Inflammatory macrophage (primary cell): ENCODE measurements at regions not wholly inside any gene's neighbourhood (a gene's known extent, or its start where the extent isn't known, plus 50 kb on each side); places are given as distances from the start of the nearest gene placed in this dataset.
"Not testable (repeated sequence)": the region's sequence is repeated elsewhere in the genome, so short reads cannot be mapped to it uniquely, and the experiment has no call there.

Experiments used
- DNase-seq, 2 donors: peaks; one replicate each; pipeline ENCODE4 v3.0.0-alpha.2; 2020 to 2022

GRCh38 chr7:48992816-48993215 lies 68.5 kb downstream of the CDC14C start:
- no peak for DNase-seq

- DNase-seq, result peak; percentile 57 to 61
These were observed 77.3 kb downstream of the CDC14C start for GRCh38 chr7:49001610-49002033.

- no peak for DNase-seq
These were observed 86.4 kb downstream of the CDC14C start for GRCh38 chr7:49010717-49011116.

GRCh38 chr7:49014870-49015269 lies 90.5 kb downstream of the CDC14C start:
- DNase-seq, result no peak

GRCh38 chr7:49020145-49020544 lies 95.8 kb downstream of the CDC14C start:
- no peak for DNase-seq

- DNase-seq, result no peak
These were observed 98.1 kb downstream of the CDC14C start for GRCh38 chr7:49022448-49022847.

GRCh38 chr7:49023345-49024328 lies 99.3 kb downstream of the CDC14C start:
- DNase-seq, result no peak

GRCh38 chr7:49030221-49030620 lies 105.9 kb downstream of the CDC14C start:
- no peak for DNase-seq

GRCh38 chr7:49033140-49033539 lies 108.8 kb downstream of the CDC14C start:
- not testable (repeated sequence) for DNase-seq

- DNase-seq, result no peak
These were observed 113.2 kb downstream of the CDC14C start for GRCh38 chr7:49037346-49038210.

GRCh38 chr7:49038821-49039358 lies 114.5 kb downstream of the CDC14C start:
- DNase-seq, result no peak

- DNase-seq, result no peak
These were observed 136.4 kb downstream of the CDC14C start for GRCh38 chr7:49060743-49061142.

- no peak for DNase-seq
These were observed 150.2 kb downstream of the CDC14C start for GRCh38 chr7:49074538-49074937.

GRCh38 chr7:49080896-49081475 lies 156.6 kb downstream of the CDC14C start:
- DNase-seq, result no peak

GRCh38 chr7:49088017-49088416 lies 163.7 kb downstream of the CDC14C start:
- DNase-seq, result no peak

- DNase-seq, result no peak
These were observed 165.4 kb downstream of the CDC14C start for GRCh38 chr7:49089717-49090116.

GRCh38 chr7:49091089-49091488 lies 166.7 kb downstream of the CDC14C start:
- no peak for DNase-seq

GRCh38 chr7:49091519-49091918 lies 167.2 kb downstream of the CDC14C start:
- no peak for DNase-seq

- DNase-seq, result no peak
These were observed 168.9 kb downstream of the CDC14C start for GRCh38 chr7:49093218-49093617.

GRCh38 chr7:49094866-49095265 lies 170.5 kb downstream of the CDC14C start:
- no peak for DNase-seq

GRCh38 chr7:49099587-49100326 lies 175.4 kb downstream of the CDC14C start:
- no peak for DNase-seq
